ENCODE measurements at regions not wholly inside any gene's neighbourhood (a gene's known extent, or its start where the extent isn't known, plus 50 kb on each side); places are given as distances from the start of the nearest gene placed in this dataset.

GRCh38 chr10:90481326-90481923 is 376.4 kb downstream of the HTR7 start:
- TF ChIP-seq POLR2A (IDR thresholded peaks at IDR 0.05): no peak
- no peak for TF ChIP-seq CTCF (IDR thresholded peaks at IDR 0.05)

All from adrenal gland (tissue), 5 donors.